ENCODE measurements at regions not wholly inside any gene's neighbourhood (a gene's known extent, or its start where the extent isn't known, plus 50 kb on each side); places are given as distances from the start of the nearest gene placed in this dataset.

GRCh38 chr15:27601239-27601960 is 497.7 kb downstream of the OCA2 start:
- TF ChIP-seq CTCF (conservative IDR thresholded peaks at IDR 0.05 in 1 of 2, IDR thresholded peaks at IDR 0.05 in 1 of 2; ENCODE audit: extremely low read depth in 1 of 2, insufficient read depth in 1 of 2, low read depth in 1 of 2, low read length in 2 of 2) (no peak), EZH2 (IDR thresholded peaks at IDR 0.05; ENCODE audit: borderline replicate concordance, low read length) (no peak)
